GM12878 (cell line): ENCODE measurements at regions not wholly inside any gene's neighbourhood (a gene's known extent, or its start where the extent isn't known, plus 50 kb on each side); places are given as distances from the start of the nearest gene placed in this dataset.

Experiments used
- ATAC-seq: fragments of 200-7000 bp; cut with Tn5 transposase; 3 replicates; pipeline ENCODE4 v1.9.1; 2020; ENCODE audit warnings: mild to moderate bottlenecking, moderate library complexity
- BruUV-seq: library from RNA; stranded (reverse); fragments of 400-500 nt; replicated peaks from 2 replicates; lab custom pipeline; 2021; lab: Mats Ljungman, UMichigan
- CTCF ChIA-PET: fragments of 300-600 bp; sonication (Branson Sonifier 250); formaldehyde crosslinking; extraction: SDS; loops from one replicate; lab custom pipeline; 2021; ENCODE audit warnings: inconsistent platforms; lab: Yijun Ruan, JAX
- POLR2A ChIA-PET: fragments of 350-600 bp; formaldehyde crosslinking; extraction: SDS; loops from one replicate; lab custom pipeline; 2021; ENCODE audit warnings: inconsistent platforms; lab: Charles Lee
- RAD21 ChIA-PET: fragments of 300-600 bp; sonication (Branson Sonifier 250); formaldehyde crosslinking; loops from one replicate; lab custom pipeline; 2023; ENCODE audit warnings: antibody characterized with exemption; ENCODE audit not compliant: unreplicated experiment; lab: Charles Lee
- SMC1A ChIA-PET: fragments of 300-600 bp; sonication (Branson Sonifier 250); formaldehyde crosslinking; loops from one replicate; lab custom pipeline; 2023; ENCODE audit not compliant: unreplicated experiment, uncharacterized antibody; lab: Charles Lee
- DNase-seq: peaks from one replicate; pipeline ENCODE4 v3.0.0-alpha.2; 2011; ENCODE audit warnings: low read depth, low spot score
- FAIRE-seq: peaks from 3 replicates; lab custom pipeline; 2011; peaks lifted over from hg19 to GRCh38; lab: Jason Lieb, UNC
- H2AFZ ChIP-seq: 2 replicates; pipeline ENCODE4 v1.6.0; 2011; ENCODE audit warnings: low read depth, low read length, control low read depth; ENCODE audit not compliant: control insufficient read depth
- H3K27ac ChIP-seq: 2 replicates; pipeline ENCODE4 v1.5.1; 2011; ENCODE audit warnings: control low read depth; ENCODE audit not compliant: control insufficient read depth, insufficient read depth
- H3K27me3 ChIP-seq, 2 experiments: replicated peaks in 1 of 2; 2 replicates each; pipeline versions ENCODE4 v1.6.0 to v1.6.1; 2011; ENCODE audit warnings: low read length in 1 of 2; ENCODE audit not compliant: control insufficient read depth in 2 of 2, insufficient read depth in 2 of 2
- H3K36me3 ChIP-seq, 2 experiments: 2 replicates each; pipeline ENCODE4 v1.5.1; 2011; ENCODE audit warnings: low read length in 1 of 2; ENCODE audit not compliant: control insufficient read depth in 2 of 2, insufficient read depth in 2 of 2
- H3K4me1 ChIP-seq: 2 replicates; pipeline ENCODE4 v1.6.1; 2011; ENCODE audit warnings: mild to moderate bottlenecking, low read length, moderate library complexity, mixed read lengths; ENCODE audit not compliant: control insufficient read depth, insufficient read depth
- H3K4me2 ChIP-seq: 2 replicates; pipeline ENCODE4 v1.6.0; 2011; ENCODE audit warnings: control low read depth; ENCODE audit not compliant: control insufficient read depth, insufficient read depth
- H3K4me3 ChIP-seq: fragments of 200-600 bp; sonication (generic); 2 replicates; pipeline ENCODE4 v1.5.1; 2016
- H3K79me2 ChIP-seq: 2 replicates; pipeline ENCODE4 v1.6.0; 2011; ENCODE audit warnings: low read length; ENCODE audit not compliant: control insufficient read depth, insufficient read depth
- H3K9ac ChIP-seq: 2 replicates; pipeline ENCODE4 v1.8.0; 2011; ENCODE audit warnings: low read length, control low read depth, mixed read lengths; ENCODE audit not compliant: control insufficient read depth, insufficient read depth
- H3K9me3 ChIP-seq: replicated peaks from 3 replicates; pipeline ENCODE4 v1.5.1; 2011; ENCODE audit warnings: mild to moderate bottlenecking, low read length; ENCODE audit not compliant: control insufficient read depth, insufficient read depth
- H4K20me1 ChIP-seq: 2 replicates; pipeline ENCODE4 v1.6.0; 2011; ENCODE audit not compliant: control insufficient read depth, insufficient read depth
- CREM ChIP-seq: IDR thresholded peaks from 2 replicates; pipeline ENCODE4 v1.6.1; 2014; ENCODE audit warnings: antibody characterized with exemption, low read depth
- CTCF ChIP-seq, 3 experiments: IDR thresholded peaks in 2 of 3; conservative IDR thresholded peaks in 1 of 3; 2 replicates each; pipeline ENCODE4 v1.5.1; 2011; ENCODE audit warnings: low read depth in 3 of 3, low read length in 3 of 3, mild to moderate bottlenecking in 3 of 3, control low read depth in 2 of 3, moderate library complexity in 2 of 3, inconsistent platforms in 1 of 3, mixed read lengths in 1 of 3; ENCODE audit not compliant: control insufficient read depth in 2 of 3, insufficient read depth in 1 of 3; ENCODE audit errors: extremely low read depth in 1 of 3
- HCFC1 ChIP-seq: fragments of 150-350 bp; IDR thresholded peaks from 2 replicates; pipeline ENCODE4 v1.6.1; 2014; ENCODE audit warnings: low read length
- KAT2A ChIP-seq: conservative IDR thresholded peaks from 2 replicates; pipeline ENCODE4 v1.6.1; 2011; ENCODE audit warnings: low read depth, low read length; ENCODE audit not compliant: control insufficient read depth
- KLF5 ChIP-seq: fragments of 450-650 bp; IDR thresholded peaks from 2 replicates; pipeline ENCODE4 v1.6.1; 2014; ENCODE audit warnings: mild to moderate bottlenecking; ENCODE audit not compliant: partially characterized antibody
- NFIC ChIP-seq: IDR thresholded peaks from 2 replicates; pipeline ENCODE4 v1.6.1; 2012; ENCODE audit warnings: low read depth, mild to moderate bottlenecking, inconsistent platforms, low read length, moderate library complexity
- NFXL1 ChIP-seq: fragments of 450-650 bp; IDR thresholded peaks from 2 replicates; pipeline ENCODE4 v1.6.1; 2017; ENCODE audit warnings: antibody characterized with exemption, mild to moderate bottlenecking, borderline replicate concordance
- NFYA ChIP-seq: IDR thresholded peaks from 2 replicates; pipeline ENCODE4 v1.6.1; 2011; ENCODE audit warnings: low read depth, mild to moderate bottlenecking, low read length, improper control_type of control experiment, borderline replicate concordance
- RUNX3 ChIP-seq: IDR thresholded peaks from 2 replicates; pipeline ENCODE4 v1.6.1; 2012; ENCODE audit warnings: low read length, inconsistent platforms
- SMAD1 ChIP-seq: fragments of 450-650 bp; IDR thresholded peaks from 2 replicates; pipeline ENCODE4 v1.6.1; 2018; ENCODE audit warnings: mild to moderate bottlenecking, low read depth; ENCODE audit not compliant: partially characterized antibody
- SRF ChIP-seq, 2 experiments: IDR thresholded peaks; 2 replicates each; pipeline ENCODE4 v1.6.1; 2011; ENCODE audit warnings: low read depth in 2 of 2, low read length in 2 of 2, mild to moderate bottlenecking in 1 of 2, moderate library complexity in 1 of 2
- TBL1XR1 ChIP-seq: IDR thresholded peaks from 2 replicates; pipeline ENCODE4 v1.6.1; 2012; ENCODE audit warnings: low read depth, low read length, improper control_type of control experiment
- ZNF207 ChIP-seq: fragments of 450-650 bp; IDR thresholded peaks from 2 replicates; pipeline ENCODE4 v1.6.1; 2014; ENCODE audit warnings: antibody characterized with exemption, mild to moderate bottlenecking, borderline replicate concordance
- WGBS: methylation state at CpG from one replicate; pipeline ENCODE4 v1.1.6; 2016; ENCODE audit warnings: low lambda C conversion rate; ENCODE audit not compliant: insufficient replicate concordance, insufficient coverage; ENCODE audit errors: missing lambda C conversion rate; 5-methylcytosine and 5-hydroxymethylcytosine counted together
- in situ Hi-C: fragments of 300-500 bp; cut with MboI; formaldehyde crosslinking; loops from 9 replicates; pipeline ENCODE4 v1.14.3; 2018; ENCODE audit warnings: mixed read lengths
- intact Hi-C: fragments of 100-400 bp; cut with micrococcal nuclease; formaldehyde crosslinking; loops from one replicate; pipeline ENCODE4 v1.14.2; 2022; ENCODE audit not compliant: unreplicated experiment
- TF ChIP-seq, protein P1 (sequence below): fragments of 450-650 bp; formaldehyde crosslinking; IDR thresholded peaks from 2 replicates; pipeline ENCODE4 v1.5.0; 2022; ENCODE audit warnings: mild to moderate bottlenecking, missing genetic modification characterization

DNA sequence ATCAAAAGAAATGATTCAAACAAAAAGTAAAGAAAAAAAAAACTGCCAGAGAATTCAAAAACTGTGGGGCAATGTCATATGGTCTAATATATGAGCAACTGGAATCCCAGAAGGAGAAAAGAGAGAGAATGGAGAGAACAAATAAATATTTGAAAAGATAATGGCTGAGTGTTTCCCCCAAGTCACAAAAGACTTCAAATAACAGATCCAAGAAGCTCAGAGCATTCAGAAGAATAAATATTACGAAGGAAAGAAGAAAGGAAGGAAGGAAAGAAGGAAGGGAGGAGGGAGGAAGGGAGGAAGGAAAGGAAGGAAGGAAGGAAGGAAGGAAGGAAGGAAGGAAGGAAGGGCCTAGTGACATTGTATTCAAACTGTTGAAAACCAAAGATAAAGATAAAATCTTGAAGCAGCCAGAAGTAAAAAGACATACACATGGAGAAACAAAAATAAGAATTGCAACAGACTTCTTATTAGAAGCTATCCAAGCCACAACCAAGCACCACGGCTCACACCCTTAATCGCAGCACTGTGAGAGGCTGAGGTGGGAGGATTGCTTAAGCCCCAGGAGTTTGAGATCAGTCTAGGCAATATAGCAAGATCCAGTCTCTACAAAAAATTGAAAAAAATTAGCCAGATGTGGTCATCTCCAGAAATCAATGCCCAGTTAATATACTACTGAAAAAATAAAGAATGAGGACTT lies 118.9 kb upstream of the IGSF10 start:
- ChIA-PET SMC1A (interaction anchor here (0.7 kb wide), 1 partner anchor 1588 kb away, joined by 3 read pairs; no protein-coding TSS in a partner anchor), POLR2A (no interaction called here), RAD21 (no interaction called here), CTCF (interaction anchor here (0.6 kb wide), 1 partner anchor 266 kb away, joined by 3 read pairs; no protein-coding TSS in a partner anchor)
- FAIRE-seq (no peak), ATAC-seq (no peak), DNase-seq (no peak)
- TF ChIP-seq KAT2A (no peak), SRF (IDR thresholded peaks at IDR 0.05; ENCODE audit: low read depth in 2 of 2, low read length in 2 of 2) (no peak), CTCF (IDR thresholded peaks at IDR 0.05 in 2 of 3, conservative IDR thresholded peaks at IDR 0.05 in 1 of 3; ENCODE audit: control insufficient read depth in 2 of 3, extremely low read depth in 1 of 3, insufficient read depth in 1 of 3, low read depth in 3 of 3, low read length in 3 of 3) (no peak), SMAD1 (no peak), KLF5 (no peak), NFIC (no peak), NFXL1 (no peak), HCFC1 (no peak), RUNX3 (no peak), CREM (no peak), NFYA (no peak), ZNF207 (no peak), TBL1XR1 (no peak)
- TF ChIP-seq, protein P1, sequence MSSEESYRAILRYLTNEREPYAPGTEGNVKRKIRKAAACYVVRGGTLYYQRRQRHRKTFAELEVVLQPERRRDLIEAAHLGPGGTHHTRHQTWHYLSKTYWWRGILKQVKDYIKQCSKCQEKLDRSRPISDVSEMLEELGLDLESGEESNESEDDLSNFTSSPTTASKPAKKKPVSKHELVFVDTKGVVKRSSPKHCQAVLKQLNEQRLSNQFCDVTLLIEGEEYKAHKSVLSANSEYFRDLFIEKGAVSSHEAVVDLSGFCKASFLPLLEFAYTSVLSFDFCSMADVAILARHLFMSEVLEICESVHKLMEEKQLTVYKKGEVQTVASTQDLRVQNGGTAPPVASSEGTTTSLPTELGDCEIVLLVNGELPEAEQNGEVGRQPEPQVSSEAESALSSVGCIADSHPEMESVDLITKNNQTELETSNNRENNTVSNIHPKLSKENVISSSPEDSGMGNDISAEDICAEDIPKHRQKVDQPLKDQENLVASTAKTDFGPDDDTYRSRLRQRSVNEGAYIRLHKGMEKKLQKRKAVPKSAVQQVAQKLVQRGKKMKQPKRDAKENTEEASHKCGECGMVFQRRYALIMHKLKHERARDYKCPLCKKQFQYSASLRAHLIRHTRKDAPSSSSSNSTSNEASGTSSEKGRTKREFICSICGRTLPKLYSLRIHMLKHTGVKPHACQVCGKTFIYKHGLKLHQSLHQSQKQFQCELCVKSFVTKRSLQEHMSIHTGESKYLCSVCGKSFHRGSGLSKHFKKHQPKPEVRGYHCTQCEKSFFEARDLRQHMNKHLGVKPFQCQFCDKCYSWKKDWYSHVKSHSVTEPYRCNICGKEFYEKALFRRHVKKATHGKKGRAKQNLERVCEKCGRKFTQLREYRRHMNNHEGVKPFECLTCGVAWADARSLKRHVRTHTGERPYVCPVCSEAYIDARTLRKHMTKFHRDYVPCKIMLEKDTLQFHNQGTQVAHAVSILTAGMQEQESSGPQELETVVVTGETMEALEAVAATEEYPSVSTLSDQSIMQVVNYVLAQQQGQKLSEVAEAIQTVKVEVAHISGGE = no peak
- intact Hi-C loops (no loop called here), in situ Hi-C loops (no loop called here)
- no peaks in the 10 kb centered on the region for H3K36me3 ChIP-seq
- no peaks in the 10 kb centered on the region for H3K79me2 ChIP-seq
- H3K9me3 ChIP-seq = no peaks in the 10 kb centered on the region
- no peaks in the 10 kb centered on the region for H3K4me1 ChIP-seq
- H4K20me1 ChIP-seq = no peaks in the 10 kb centered on the region
- BruUV-seq = no TSS peak
- no peak overlapping the region for H3K9ac ChIP-seq
- no peak overlapping the region for H2AFZ ChIP-seq
- no peaks in the 10 kb centered on the region for H3K27me3 ChIP-seq
- WGBS = 63% methylated on average over 3 of the region's 3 CpGs
- H3K4me2 ChIP-seq = no peak overlapping the region
- no peak overlapping the region for H3K4me3 ChIP-seq
- no peak overlapping the region for H3K27ac ChIP-seq
